ENCODE measurements at regions not wholly inside any gene's neighbourhood (a gene's known extent, or its start where the extent isn't known, plus 50 kb on each side); places are given as distances from the start of the nearest gene placed in this dataset.

GRCh38 chr9:94014920-94015319 is 59.8 kb upstream of the BARX1 start:
- Histone ChIP-seq H3K27me3 (no peaks in the 10 kb centered on the region), H3K36me3 (no peaks in the 10 kb centered on the region), H3K27ac (no peak overlapping the region), H3K9me3 (no peaks in the 10 kb centered on the region), H3K4me3 (no peak overlapping the region), H3K4me1 (peaks cover 0 to 23% (median 2%) of the 10 kb centered on the region in 4 donors)
- WGBS, 2 donors: 39 to 42% methylated on average over 4 of the region's 4 CpGs
- no peak for TF ChIP-seq EP300 (IDR thresholded peaks at IDR 0.05)
- TF ChIP-seq CTCF (IDR thresholded peaks at IDR 0.05): no peak
- no peak for TF ChIP-seq POLR2A (IDR thresholded peaks at IDR 0.05)
- DNase-seq (ENCODE audit: low spot score in 2 of 2): no peak

DNA sequence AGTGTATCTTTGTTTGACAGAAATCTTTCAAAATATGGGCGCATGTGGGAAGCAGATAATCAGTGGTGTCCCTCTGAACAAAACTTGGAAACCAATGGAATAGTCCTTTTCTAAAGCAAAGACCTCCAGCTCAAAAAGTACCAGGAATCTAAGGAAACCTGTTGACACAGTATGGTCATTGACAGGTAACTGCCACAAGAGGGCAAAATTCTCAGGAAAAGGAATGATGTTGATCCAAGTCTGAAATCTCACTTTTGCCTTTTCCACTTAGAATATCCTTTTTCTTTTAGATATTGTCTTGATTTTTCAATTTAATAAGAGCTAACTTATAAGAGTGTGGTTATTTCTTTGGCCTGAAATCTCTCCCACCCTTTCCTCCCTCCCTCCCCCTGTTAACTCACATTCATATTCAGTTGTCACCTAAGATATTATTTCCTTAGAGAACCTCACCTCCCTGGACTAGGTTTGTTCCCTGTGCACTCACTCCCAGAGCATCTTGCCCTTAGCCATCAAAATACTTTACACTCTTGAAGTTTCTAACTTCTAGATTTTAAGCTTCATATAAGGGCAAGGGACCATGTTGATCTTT is 59.0 kb upstream of the BARX1 start:
- Histone ChIP-seq H3K4me1 (peaks cover 0 to 23% (median 2%) of the 10 kb centered on the region in 4 donors), H3K27ac (no peak overlapping the region), H3K27me3 (no peaks in the 10 kb centered on the region), H3K9me3 (no peaks in the 10 kb centered on the region), H3K4me3 (no peak overlapping the region), H3K36me3 (no peaks in the 10 kb centered on the region)
- 62 to 67% methylated on average over 1 of the region's 1 CpG for WGBS, 2 donors
- DNase-seq (ENCODE audit: low spot score in 2 of 2): no peak
- TF ChIP-seq POLR2A (IDR thresholded peaks at IDR 0.05): no peak
- peak in 4 of 5 experiments; percentile 22 to 51 (median 38) for TF ChIP-seq CTCF (IDR thresholded peaks at IDR 0.05)

- 29 to 33% methylated on average over 4 of the region's 4 CpGs for WGBS, 2 donors
- peaks cover 0 to 8% (median 0%) of the 10 kb centered on the region in 4 donors for H3K4me1 ChIP-seq
- H3K27me3 ChIP-seq: no peaks in the 10 kb centered on the region
- no peak for DNase-seq (ENCODE audit: low spot score in 2 of 2)
- no peak for TF ChIP-seq EP300 (IDR thresholded peaks at IDR 0.05)
- no peak for TF ChIP-seq POLR2A (IDR thresholded peaks at IDR 0.05)
- TF ChIP-seq CTCF (IDR thresholded peaks at IDR 0.05): no peak
- no peak overlapping the region for H3K4me3 ChIP-seq
- no peaks in the 10 kb centered on the region for H3K36me3 ChIP-seq
- H3K9me3 ChIP-seq: no peaks in the 10 kb centered on the region
- H3K27ac ChIP-seq: peak overlapping the region in 2 of 4 donors; percentile 9 to 10
Measured at GRCh38 chr9:94010980-94011533, 55.9 kb upstream of the BARX1 start.

DNA sequence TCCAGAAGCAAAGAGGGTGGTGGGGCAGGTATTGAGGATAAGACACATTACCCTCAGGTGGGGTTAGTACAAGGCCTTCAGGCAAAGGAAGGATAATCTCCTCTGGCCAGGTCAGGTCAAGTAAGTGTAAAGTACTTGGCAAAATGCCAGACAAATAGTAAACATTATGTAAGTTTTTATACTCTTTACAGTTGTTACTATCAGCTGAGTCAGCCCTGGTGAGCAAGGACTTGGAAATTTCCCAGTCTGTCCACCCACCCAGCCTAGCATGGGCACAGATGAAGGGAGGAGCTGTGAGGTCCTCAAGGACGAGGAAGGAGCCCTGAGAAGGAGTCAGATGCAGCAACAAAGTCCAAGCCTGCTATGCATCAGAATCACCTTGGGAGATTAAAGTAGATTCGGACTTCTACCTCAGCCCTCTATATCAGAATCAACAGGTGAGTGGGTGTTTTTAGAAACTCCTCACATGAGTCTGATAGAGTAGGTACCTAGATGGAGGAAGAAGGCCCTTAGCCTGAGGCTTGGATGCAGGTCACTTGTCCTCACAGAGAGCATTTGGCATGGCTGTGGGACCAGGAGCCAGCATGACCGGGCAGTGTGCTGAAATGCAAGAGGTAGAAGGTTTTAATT is 50.2 kb upstream of the BARX1 start:
- no peak for DNase-seq (ENCODE audit: low spot score in 2 of 2)
- WGBS, 2 donors: 77 to 82% methylated on average over 3 of the region's 3 CpGs
- Histone ChIP-seq H3K4me1 (no peaks in the 10 kb centered on the region), H3K27ac (no peak overlapping the region), H3K27me3 (no peaks in the 10 kb centered on the region), H3K9me3 (no peaks in the 10 kb centered on the region), H3K4me3 (no peak overlapping the region), H3K36me3 (no peaks in the 10 kb centered on the region)
- TF ChIP-seq EP300 (IDR thresholded peaks at IDR 0.05) (no peak), CTCF (IDR thresholded peaks at IDR 0.05) (no peak), POLR2A (IDR thresholded peaks at IDR 0.05) (no peak)
